ENCODE measurements at regions not wholly inside any gene's neighbourhood (a gene's known extent, or its start where the extent isn't known, plus 50 kb on each side); places are given as distances from the start of the nearest gene placed in this dataset.
A peak's percentile ranks its signal among the peaks of the same experiment; 100 is the strongest.

DNA sequence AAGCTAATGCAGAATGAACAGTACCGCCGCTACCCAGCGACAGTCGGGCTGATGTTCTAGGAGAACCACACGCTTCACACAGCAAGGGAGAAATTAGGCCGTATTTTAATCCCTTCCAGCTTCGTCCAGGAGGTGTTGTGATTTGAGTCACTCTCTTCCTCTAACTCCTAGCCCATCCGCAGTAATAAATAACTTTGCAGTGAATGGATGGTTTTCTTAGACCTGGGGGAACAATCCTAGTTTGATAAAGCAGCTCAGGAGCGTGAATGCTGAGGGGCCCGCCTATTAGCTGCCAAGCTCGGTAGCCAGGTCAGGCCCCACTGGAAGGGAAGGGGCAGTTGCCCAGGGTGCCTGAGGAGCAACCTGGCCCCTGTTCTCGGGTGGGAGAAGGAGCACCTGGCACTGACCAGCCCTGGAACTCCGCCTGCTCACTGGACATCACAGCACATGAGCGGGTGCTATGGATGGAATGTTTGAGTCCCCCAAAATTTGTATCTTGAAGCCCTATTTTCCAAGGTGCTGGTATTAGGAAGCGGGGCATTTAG lies 146.0 kb upstream of the AFDN start:
- H2BK120ac ChIP-seq (ENCODE audit: insufficient read depth, low read length, poor library complexity), result no peak overlapping the region
- H3K14ac ChIP-seq (ENCODE audit: low read length), result no peak overlapping the region
- H3K4ac ChIP-seq (ENCODE audit: low read depth, low read length), result no peak overlapping the region
- no peak overlapping the region for H3K9ac ChIP-seq (ENCODE audit: low read length)
- no peak overlapping the region for H2BK12ac ChIP-seq (ENCODE audit: low read length)
- H3K27me3 ChIP-seq (ENCODE audit: insufficient read depth, low read length), result no peaks in the 10 kb centered on the region
- no peak overlapping the region for H2AFZ ChIP-seq (ENCODE audit: insufficient read depth, low read length, poor library complexity)
- H4K12ac ChIP-seq (ENCODE audit: low read depth, low read length), result no peak overlapping the region
- no peak overlapping the region for H4K8ac ChIP-seq (ENCODE audit: low read depth, low read length)
- H3K4me2 ChIP-seq (ENCODE audit: low read length), result no peak overlapping the region
- peaks cover 45 to 48% of the 10 kb centered on the region in 2 experiments for H3K4me1 ChIP-seq (ENCODE audit: control insufficient read depth in 1 of 2, insufficient read depth in 2 of 2, low read length in 2 of 2)
- H3K79me1 ChIP-seq (ENCODE audit: low read length), result peaks cover 6% of the 10 kb centered on the region
- H3K9me3 ChIP-seq (ENCODE audit: insufficient read depth, low read depth, low read length), result peaks cover 1% of the 10 kb centered on the region
- H3K79me2 ChIP-seq (ENCODE audit: control insufficient read depth, insufficient read depth, low read length, poor library complexity), result peaks cover 4% of the 10 kb centered on the region
- H3K18ac ChIP-seq (ENCODE audit: low read length), result no peak overlapping the region
- H4K91ac ChIP-seq (ENCODE audit: low read depth, low read length), result no peak overlapping the region
- H2AK5ac ChIP-seq (ENCODE audit: low read length), result no peak overlapping the region
- no peak overlapping the region for H3K27ac ChIP-seq (ENCODE audit: low read depth, low read length)
- no peak overlapping the region for H3K23ac ChIP-seq (ENCODE audit: low read length)
- DNase-seq, result no peak
- no CpG with 5 or more reads among the region's 15 CpGs for WGBS (ENCODE audit: extremely low coverage, insufficient coverage, insufficient read length)
- no peak overlapping the region for H2BK5ac ChIP-seq (ENCODE audit: low read depth, low read length, poor library complexity)
- no peaks in the 10 kb centered on the region for H3K36me3 ChIP-seq (ENCODE audit: control insufficient read depth in 1 of 2, insufficient read depth in 2 of 2, low read length in 2 of 2)
- H3K4me3 ChIP-seq (ENCODE audit: low read depth, low read length), result no peak overlapping the region

- WGBS (ENCODE audit: extremely low coverage, insufficient coverage, insufficient read length), result no CpG with 5 or more reads among the region's 11 CpGs
- no peaks in the 10 kb centered on the region for H3K36me3 ChIP-seq (ENCODE audit: control insufficient read depth in 1 of 2, insufficient read depth in 2 of 2, low read length in 2 of 2)
- no peak overlapping the region for H2BK5ac ChIP-seq (ENCODE audit: low read depth, low read length, poor library complexity)
- no peak overlapping the region for H3K18ac ChIP-seq (ENCODE audit: low read length)
- H3K79me2 ChIP-seq (ENCODE audit: control insufficient read depth, insufficient read depth, low read length, poor library complexity), result peaks cover 4% of the 10 kb centered on the region
- no peaks in the 10 kb centered on the region for H3K27me3 ChIP-seq (ENCODE audit: insufficient read depth, low read length)
- H4K12ac ChIP-seq (ENCODE audit: low read depth, low read length), result no peak overlapping the region
- no peak overlapping the region for H3K4me2 ChIP-seq (ENCODE audit: low read length)
- peaks cover 6% of the 10 kb centered on the region for H3K79me1 ChIP-seq (ENCODE audit: low read length)
- H3K9me3 ChIP-seq (ENCODE audit: insufficient read depth, low read depth, low read length), result peaks cover 1% of the 10 kb centered on the region
- no peak overlapping the region for H3K27ac ChIP-seq (ENCODE audit: low read depth, low read length)
- no peak for DNase-seq
- no peak overlapping the region for H2AFZ ChIP-seq (ENCODE audit: insufficient read depth, low read length, poor library complexity)
- H3K14ac ChIP-seq (ENCODE audit: low read length), result no peak overlapping the region
- peak overlapping the region; percentile 7 for H2BK12ac ChIP-seq (ENCODE audit: low read length)
- H2AK5ac ChIP-seq (ENCODE audit: low read length), result no peak overlapping the region
- no peak overlapping the region for H3K4me3 ChIP-seq (ENCODE audit: low read depth, low read length)
- H3K4me1 ChIP-seq (ENCODE audit: control insufficient read depth in 1 of 2, insufficient read depth in 2 of 2, low read length in 2 of 2), result peaks cover 34 to 35% of the 10 kb centered on the region in 2 experiments
- no peak overlapping the region for H2BK120ac ChIP-seq (ENCODE audit: insufficient read depth, low read length, poor library complexity)
- H3K23ac ChIP-seq (ENCODE audit: low read length), result no peak overlapping the region
- no peak overlapping the region for H3K9ac ChIP-seq (ENCODE audit: low read length)
- no peak overlapping the region for H4K8ac ChIP-seq (ENCODE audit: low read depth, low read length)
- H4K91ac ChIP-seq (ENCODE audit: low read depth, low read length), result no peak overlapping the region
- no peak overlapping the region for H3K4ac ChIP-seq (ENCODE audit: low read depth, low read length)
Measured at GRCh38 chr6:167682125-167682524, 144.6 kb upstream of the AFDN start.

GRCh38 chr6:167682546-167683027 lies 144.1 kb upstream of the AFDN start:
- no CpG with 5 or more reads among the region's 5 CpGs for WGBS (ENCODE audit: extremely low coverage, insufficient coverage, insufficient read length)
- H3K4me1 ChIP-seq (ENCODE audit: control insufficient read depth in 1 of 2, insufficient read depth in 2 of 2, low read length in 2 of 2), result peaks cover 30 to 31% of the 10 kb centered on the region in 2 experiments
- no peak overlapping the region for H2AK5ac ChIP-seq (ENCODE audit: low read length)

DNA sequence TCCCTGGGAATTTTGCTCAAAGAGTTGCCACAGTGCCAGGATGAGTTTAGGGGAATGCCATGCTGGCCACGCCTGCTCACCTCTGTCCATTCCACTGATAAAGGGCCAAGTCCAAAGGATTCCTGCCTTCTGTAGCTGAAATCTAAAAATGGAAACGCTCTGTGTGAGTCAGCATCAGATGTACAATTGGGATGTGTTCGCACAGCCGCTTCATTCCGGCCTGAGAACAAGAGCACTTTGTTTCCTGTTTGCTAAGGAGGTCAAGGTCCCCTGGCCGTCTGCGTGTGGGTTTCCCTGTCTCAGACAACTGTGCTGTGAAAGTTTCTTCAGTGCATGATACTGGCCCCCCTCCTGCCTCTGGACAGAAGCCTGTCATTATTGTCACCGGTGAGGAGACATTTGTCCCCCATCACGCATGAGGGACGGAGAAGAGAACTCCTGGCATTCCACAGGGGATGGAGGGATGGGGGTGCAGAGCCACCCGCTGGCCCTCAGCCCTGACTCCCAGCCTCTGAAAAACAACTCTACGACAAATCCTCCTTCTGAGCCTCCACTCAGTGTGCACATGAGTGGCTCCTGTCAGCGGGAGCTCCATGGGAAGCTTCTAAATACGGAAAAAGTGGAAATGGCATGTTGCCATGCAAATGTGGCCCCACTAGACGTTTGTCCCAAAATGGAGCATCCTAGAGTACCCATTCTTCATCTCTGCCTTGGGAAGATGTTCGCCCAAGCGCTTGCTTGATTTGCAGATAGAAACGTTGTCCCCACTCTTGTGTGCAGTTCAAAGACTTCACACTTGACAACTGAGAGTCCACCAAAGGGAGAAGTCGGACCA lies 143.5 kb upstream of the AFDN start:
- Histone ChIP-seq H4K8ac (ENCODE audit: low read depth, low read length) (peak overlapping the region; percentile 12), H2AFZ (ENCODE audit: insufficient read depth, low read length, poor library complexity) (no peak overlapping the region), H3K23ac (ENCODE audit: low read length) (no peak overlapping the region), H2AK5ac (ENCODE audit: low read length) (peak overlapping the region; percentile 13), H3K18ac (ENCODE audit: low read length) (peak overlapping the region; percentile 37), H3K9me3 (ENCODE audit: insufficient read depth, low read depth, low read length) (peaks cover 1% of the 10 kb centered on the region), H3K79me2 (ENCODE audit: control insufficient read depth, insufficient read depth, low read length, poor library complexity) (peaks cover 4% of the 10 kb centered on the region), H3K14ac (ENCODE audit: low read length) (peak overlapping the region; percentile 18), H3K27me3 (ENCODE audit: insufficient read depth, low read length) (no peaks in the 10 kb centered on the region), H3K4ac (ENCODE audit: low read depth, low read length) (peak overlapping the region; percentile 8), H3K9ac (ENCODE audit: low read length) (no peak overlapping the region), H4K91ac (ENCODE audit: low read depth, low read length) (peak overlapping the region; percentile 22), H3K27ac (ENCODE audit: low read depth, low read length) (peak overlapping the region; percentile 2), H3K4me2 (ENCODE audit: low read length) (no peak overlapping the region), H2BK12ac (ENCODE audit: low read length) (peak overlapping the region; percentile 10), H3K4me3 (ENCODE audit: low read depth, low read length) (no peak overlapping the region), H2BK5ac (ENCODE audit: low read depth, low read length, poor library complexity) (no peak overlapping the region), H3K4me1 (ENCODE audit: control insufficient read depth in 1 of 2, insufficient read depth in 2 of 2, low read length in 2 of 2) (peaks cover 27% of the 10 kb centered on the region in 2 experiments), H4K12ac (ENCODE audit: low read depth, low read length) (no peak overlapping the region), H3K36me3 (ENCODE audit: control insufficient read depth in 1 of 2, insufficient read depth in 2 of 2, low read length in 2 of 2) (no peaks in the 10 kb centered on the region), H2BK120ac (ENCODE audit: insufficient read depth, low read length, poor library complexity) (no peak overlapping the region), H3K79me1 (ENCODE audit: low read length) (peaks cover 4% of the 10 kb centered on the region)
- no CpG with 5 or more reads among the region's 19 CpGs for WGBS (ENCODE audit: extremely low coverage, insufficient coverage, insufficient read length)
- peak in 1 of 2 donors; percentile 6 for DNase-seq

More at GRCh38 chr6:167682546-167683027, 144.1 kb upstream of the AFDN start:
- Histone ChIP-seq H4K8ac (ENCODE audit: low read depth, low read length) (no peak overlapping the region), H3K36me3 (ENCODE audit: control insufficient read depth in 1 of 2, insufficient read depth in 2 of 2, low read length in 2 of 2) (no peaks in the 10 kb centered on the region), H3K27me3 (ENCODE audit: insufficient read depth, low read length) (no peaks in the 10 kb centered on the region), H3K14ac (ENCODE audit: low read length) (no peak overlapping the region), H3K18ac (ENCODE audit: low read length) (no peak overlapping the region), H4K12ac (ENCODE audit: low read depth, low read length) (no peak overlapping the region), H3K79me1 (ENCODE audit: low read length) (peaks cover 6% of the 10 kb centered on the region), H3K4me3 (ENCODE audit: low read depth, low read length) (no peak overlapping the region), H3K9ac (ENCODE audit: low read length) (no peak overlapping the region), H3K9me3 (ENCODE audit: insufficient read depth, low read depth, low read length) (peaks cover 1% of the 10 kb centered on the region), H4K91ac (ENCODE audit: low read depth, low read length) (no peak overlapping the region), H2BK12ac (ENCODE audit: low read length) (no peak overlapping the region), H2BK5ac (ENCODE audit: low read depth, low read length, poor library complexity) (no peak overlapping the region), H2BK120ac (ENCODE audit: insufficient read depth, low read length, poor library complexity) (no peak overlapping the region), H3K4me2 (ENCODE audit: low read length) (no peak overlapping the region), H3K4ac (ENCODE audit: low read depth, low read length) (no peak overlapping the region), H3K27ac (ENCODE audit: low read depth, low read length) (no peak overlapping the region), H3K79me2 (ENCODE audit: control insufficient read depth, insufficient read depth, low read length, poor library complexity) (peaks cover 4% of the 10 kb centered on the region), H2AFZ (ENCODE audit: insufficient read depth, low read length, poor library complexity) (no peak overlapping the region), H3K23ac (ENCODE audit: low read length) (no peak overlapping the region)
- DNase-seq, result no peak
